Astrocyte of the cerebellum (primary cell): ENCODE measurements at regions not wholly inside any gene's neighbourhood (a gene's known extent, or its start where the extent isn't known, plus 50 kb on each side); places are given as distances from the start of the nearest gene placed in this dataset.

ENCODE experiments used
- DNase-seq: peaks from one replicate; pipeline ENCODE4 v3.0.0-alpha.2; 2011; ENCODE audit warnings: low read depth
- H3K4me3 ChIP-seq: 2 replicates; pipeline ENCODE4 v1.5.1; 2011; ENCODE audit warnings: mild to moderate bottlenecking, low read depth, low read length, moderate library complexity
- in situ Hi-C: cut with HindIII; loops from 2 replicates; pipeline ENCODE4 v1.10.0; 2017; ENCODE audit warnings: low sequenced_read_pairs
- TF ChIP-seq, protein P1 (sequence below): IDR thresholded peaks from 2 replicates; pipeline ENCODE4 v1.5.1; 2012; ENCODE audit warnings: low read length, low read depth, moderate library complexity, mild to moderate bottlenecking; ENCODE audit errors: missing control alignments

DNA sequence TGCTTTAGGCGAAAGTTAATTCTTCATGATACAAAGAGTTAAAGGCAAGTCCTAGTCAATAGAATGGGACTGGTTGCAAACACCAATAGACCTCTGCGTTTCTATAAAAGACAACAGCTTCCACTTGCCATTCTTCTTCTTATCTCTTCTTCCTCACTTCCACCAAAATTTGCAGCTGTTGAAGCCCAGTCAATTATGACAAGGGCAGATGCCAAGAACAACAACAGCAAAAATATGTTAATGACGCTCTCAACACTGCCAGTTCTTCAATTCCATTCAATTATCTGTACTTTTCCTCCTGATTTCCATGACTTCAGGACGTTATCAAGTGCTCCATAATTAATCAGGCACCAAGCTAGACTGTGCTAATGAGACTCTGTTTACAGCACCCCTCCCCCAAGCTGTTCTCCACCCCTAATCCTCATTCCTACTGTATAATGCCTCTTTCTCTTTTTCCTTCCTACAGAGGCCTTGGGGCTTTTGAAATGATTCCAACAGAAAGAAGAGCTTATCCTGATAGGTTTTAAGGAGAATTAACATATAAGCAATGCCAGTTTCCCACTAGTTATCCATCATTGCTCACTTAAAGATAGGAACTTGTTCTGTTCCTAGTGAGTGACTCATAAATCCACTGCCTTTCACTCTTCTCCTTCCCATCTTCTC is 1160.5 kb downstream of the IGSF11 start:
- TF ChIP-seq, protein P1, sequence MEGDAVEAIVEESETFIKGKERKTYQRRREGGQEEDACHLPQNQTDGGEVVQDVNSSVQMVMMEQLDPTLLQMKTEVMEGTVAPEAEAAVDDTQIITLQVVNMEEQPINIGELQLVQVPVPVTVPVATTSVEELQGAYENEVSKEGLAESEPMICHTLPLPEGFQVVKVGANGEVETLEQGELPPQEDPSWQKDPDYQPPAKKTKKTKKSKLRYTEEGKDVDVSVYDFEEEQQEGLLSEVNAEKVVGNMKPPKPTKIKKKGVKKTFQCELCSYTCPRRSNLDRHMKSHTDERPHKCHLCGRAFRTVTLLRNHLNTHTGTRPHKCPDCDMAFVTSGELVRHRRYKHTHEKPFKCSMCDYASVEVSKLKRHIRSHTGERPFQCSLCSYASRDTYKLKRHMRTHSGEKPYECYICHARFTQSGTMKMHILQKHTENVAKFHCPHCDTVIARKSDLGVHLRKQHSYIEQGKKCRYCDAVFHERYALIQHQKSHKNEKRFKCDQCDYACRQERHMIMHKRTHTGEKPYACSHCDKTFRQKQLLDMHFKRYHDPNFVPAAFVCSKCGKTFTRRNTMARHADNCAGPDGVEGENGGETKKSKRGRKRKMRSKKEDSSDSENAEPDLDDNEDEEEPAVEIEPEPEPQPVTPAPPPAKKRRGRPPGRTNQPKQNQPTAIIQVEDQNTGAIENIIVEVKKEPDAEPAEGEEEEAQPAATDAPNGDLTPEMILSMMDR: no peak
- H3K4me3 ChIP-seq: no peak overlapping the region
- no peak for DNase-seq
- in situ Hi-C loops: no loop called here

DNA sequence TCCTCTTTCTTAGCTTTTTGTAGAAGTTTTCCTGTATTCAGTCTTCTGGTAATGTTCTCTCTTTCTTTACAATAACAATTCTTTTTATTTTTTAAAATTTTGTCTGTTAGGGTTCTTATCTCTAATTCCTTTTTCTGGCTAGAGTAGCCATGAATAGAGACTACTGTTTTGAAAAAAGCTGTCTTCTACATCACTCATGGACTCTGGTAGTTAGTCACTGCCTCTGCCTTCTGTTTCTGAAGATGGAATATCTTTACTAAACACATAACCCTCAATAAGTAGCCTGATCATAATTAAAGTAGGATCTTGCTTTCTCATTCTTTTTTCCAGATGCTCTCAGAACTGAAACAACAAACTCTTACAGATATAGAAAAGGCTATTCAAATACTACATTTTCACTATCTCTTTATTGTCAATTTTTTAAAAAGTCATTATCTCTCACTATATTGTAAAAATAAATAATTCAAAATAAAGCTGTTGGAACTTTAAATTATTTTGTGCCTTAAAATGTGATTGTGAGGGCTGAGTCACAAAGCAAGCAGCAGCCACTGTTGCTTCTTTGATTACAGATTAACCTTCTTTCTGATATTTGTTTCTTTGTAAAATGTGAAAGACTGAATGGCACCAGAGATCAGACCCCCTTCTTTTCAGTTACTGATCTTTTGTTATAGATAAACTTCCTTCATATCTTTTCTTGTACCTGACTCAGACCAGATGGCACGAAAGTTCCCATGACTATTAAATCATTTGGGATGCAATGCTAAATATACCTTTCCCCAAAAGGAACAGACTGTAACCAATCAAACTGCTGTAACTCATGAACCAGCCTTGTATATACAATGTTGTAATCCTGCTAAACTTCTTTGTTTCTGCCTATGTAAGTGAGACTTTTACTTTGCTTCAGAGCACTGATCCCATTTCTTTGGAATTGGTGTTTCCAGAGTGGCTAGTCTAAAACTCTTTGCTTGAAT is 1159.5 kb downstream of the IGSF11 start:
- in situ Hi-C loops: no loop called here

DNA sequence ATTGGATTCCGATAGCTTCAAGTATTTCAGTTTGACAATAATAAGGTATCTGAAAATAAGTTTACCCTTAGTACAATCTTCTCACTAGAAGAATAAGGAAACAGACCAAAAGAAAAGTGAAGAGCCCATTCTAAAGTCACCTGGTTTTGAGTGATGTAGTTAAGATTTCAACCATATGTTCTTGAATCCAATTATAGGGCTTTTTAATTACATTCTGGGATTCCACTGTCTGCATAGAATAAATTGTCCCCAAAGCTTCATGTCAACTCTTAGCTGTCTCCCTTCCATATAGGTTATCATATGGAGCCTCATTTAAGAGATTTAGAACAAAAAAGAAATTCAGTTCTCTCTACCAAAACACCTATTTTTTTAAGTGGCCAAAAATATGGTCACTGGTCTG is 1158.8 kb downstream of the IGSF11 start:
- DNase-seq: no peak
- no peak overlapping the region for H3K4me3 ChIP-seq
- TF ChIP-seq, protein P1: no peak
- in situ Hi-C loops: no loop called here

More for the DNA sequence above, 1159.5 kb downstream of the IGSF11 start:
- H3K4me3 ChIP-seq: no peak overlapping the region
- no peak for DNase-seq
- TF ChIP-seq, protein P1: no peak

DNA sequence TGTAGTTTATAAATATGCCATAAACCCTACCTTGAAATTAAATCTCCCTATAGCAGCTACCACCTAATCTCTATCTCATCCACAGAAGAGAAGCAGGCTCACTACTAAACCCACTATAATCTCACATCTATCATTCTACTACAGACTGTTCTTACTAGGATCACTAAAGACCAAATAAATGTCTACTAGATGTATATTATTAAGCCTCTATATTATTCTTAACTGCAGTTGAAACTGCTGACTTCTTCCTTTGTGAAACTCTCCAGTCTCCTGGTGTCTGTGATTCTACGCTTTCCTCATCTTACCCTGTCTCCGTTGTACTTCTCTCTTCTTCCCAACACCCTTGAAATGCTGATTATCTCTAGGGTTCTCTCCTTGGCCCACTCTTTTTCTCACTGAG is 1154.0 kb downstream of the IGSF11 start:
- in situ Hi-C loops: no loop called here
- no peak for DNase-seq
- TF ChIP-seq, protein P1: no peak

DNA sequence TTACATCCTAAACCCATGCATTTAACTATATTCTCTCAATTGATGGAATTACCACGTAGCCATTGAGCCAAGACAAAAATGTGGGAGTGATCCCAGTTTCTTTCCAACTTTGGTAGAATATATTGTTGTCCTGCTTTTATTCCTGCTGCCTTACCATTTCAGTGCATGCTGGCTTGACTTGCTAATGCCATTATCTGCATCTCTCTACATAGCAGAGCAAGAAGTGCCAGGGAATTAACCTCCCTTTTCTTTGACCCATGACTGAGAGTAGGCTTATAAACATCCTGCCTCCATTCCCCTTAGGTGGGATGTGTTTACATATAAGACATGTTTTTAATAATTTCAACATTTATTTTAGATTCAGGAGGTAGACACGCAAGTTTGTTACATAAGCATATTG is 1153.4 kb downstream of the IGSF11 start:
- no peak for DNase-seq
- TF ChIP-seq, protein P1: no peak
- in situ Hi-C loops: no loop called here
- no peak overlapping the region for H3K4me3 ChIP-seq

More for the DNA sequence above, 1154.0 kb downstream of the IGSF11 start:
- no peak overlapping the region for H3K4me3 ChIP-seq

DNA sequence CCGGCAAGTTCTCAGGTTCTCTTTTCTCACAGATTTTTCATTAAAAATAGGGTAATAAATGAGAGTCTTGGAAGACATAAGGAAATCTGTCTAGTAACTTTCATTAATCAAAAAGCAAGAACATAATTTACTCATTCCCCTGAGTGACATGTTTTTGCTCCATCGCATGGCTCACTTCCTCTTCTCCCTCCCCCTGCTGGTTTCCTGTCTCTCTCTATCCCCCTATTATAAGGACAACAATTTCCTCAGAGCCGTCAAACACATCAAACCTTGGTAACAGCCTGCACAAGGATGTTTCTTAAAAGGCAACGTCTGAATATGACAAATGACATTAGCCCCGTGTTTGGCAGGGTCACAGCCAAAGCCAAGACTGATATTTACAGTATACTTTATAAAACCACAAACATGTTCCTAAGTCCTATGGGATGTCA is 1149.6 kb downstream of the IGSF11 start:
- DNase-seq: no peak
- in situ Hi-C loops: no loop called here
- TF ChIP-seq, protein P1: no peak
- no peak overlapping the region for H3K4me3 ChIP-seq
